ENCODE measurements at regions not wholly inside any gene's neighbourhood (a gene's known extent, or its start where the extent isn't known, plus 50 kb on each side); places are given as distances from the start of the nearest gene placed in this dataset.
"Not testable (repeated sequence)": the region's sequence is repeated elsewhere in the genome, so short reads cannot be mapped to it uniquely, and the experiment has no call there.

DNA sequence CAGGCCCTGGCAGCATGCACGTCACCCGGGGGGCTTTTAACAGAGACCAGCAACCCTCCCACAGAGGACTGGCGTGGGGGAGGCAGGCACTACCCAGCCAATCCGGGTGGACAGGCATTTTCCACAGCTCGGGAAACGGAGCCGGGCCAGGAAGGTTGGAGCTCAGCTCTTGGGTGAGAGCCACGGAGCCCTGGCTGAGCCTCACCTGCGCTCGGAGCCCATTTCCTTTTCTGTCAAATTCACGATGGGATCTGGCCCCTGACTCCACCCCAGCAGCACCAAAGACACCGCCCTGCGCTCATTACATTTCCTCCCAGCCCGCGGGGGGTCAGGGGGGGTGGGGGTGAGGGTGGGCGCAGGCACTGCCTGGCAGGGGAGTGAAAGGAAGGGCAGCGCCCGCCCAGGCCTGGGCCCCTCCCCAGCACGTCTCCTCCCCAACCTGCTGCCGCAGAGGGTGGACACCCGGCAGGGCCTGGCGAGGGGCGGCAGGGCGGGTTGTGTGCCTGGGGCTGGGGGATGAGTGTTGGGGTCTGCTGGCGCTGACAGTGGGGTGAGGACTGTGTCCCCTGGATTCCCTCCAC, 145.4 kb downstream of the LAT start:
- DNase-seq (ENCODE audit: low spot score) = not testable (repeated sequence)

DNA sequence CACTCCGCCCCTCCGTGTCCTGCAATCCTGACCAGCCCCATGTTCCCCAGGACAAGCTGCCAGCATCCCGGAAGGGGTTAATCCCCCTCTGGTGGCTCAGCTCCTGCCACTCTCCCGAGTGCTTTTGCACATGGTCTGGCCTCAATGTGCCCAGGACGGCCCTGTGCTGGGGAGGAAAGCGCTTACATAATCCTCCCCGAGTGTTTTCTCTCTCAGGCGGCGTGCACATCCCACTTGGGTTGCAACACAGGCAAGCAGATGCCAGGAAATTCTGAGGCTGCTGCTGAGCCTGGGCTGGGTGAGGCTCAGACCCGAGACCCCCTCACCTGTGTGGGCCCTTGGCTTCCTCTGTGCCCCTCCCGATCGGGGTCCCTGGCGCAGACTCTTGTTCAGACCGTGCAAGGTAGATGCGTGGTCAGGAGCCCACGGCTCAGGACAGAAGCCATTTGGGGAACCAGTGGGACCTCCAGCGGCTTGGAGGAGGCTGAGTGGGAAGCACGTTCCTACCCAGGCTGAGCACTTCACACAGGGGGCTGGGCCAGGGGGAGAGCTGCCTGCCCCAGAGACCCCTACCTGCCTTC, 144.7 kb downstream of the LAT start:
- DNase-seq (ENCODE audit: low spot score) = not testable (repeated sequence)

DNA sequence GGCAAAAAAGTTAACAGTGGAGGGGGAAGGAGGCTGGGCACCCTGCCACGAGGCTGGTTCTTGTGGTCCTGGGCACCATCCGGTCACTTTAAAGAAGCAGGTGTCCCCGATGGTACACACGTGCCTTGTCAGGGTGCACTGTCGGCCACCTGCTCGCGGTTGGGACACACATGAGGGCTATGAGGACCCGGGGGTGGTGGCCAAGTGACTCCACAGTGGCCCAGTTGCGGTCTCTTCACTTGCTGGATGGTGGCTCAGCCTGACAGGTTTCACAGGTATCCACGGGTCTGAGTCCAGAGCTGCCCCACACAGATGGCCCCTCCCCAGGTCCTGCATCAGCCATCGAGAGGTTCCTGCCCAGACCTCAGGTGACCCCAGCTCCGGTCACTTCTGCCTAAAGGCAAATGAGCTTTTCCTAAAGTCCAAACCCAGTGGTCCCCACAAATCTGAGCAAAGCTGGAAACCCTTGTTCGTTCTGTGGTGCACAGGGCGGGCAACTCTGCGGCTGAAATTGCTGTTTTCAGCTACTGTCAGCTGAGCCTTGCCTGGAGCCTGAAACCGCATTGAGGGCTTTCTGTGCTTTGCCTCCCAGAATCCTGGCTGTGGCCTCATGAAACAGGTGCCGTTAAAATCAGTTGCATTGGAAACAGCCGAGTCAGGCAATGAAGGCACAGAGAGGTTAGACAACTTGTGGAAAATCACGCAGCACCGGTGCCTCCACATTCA, 144.0 kb downstream of the LAT start:
- not testable (repeated sequence) for DNase-seq (ENCODE audit: low spot score)

DNA sequence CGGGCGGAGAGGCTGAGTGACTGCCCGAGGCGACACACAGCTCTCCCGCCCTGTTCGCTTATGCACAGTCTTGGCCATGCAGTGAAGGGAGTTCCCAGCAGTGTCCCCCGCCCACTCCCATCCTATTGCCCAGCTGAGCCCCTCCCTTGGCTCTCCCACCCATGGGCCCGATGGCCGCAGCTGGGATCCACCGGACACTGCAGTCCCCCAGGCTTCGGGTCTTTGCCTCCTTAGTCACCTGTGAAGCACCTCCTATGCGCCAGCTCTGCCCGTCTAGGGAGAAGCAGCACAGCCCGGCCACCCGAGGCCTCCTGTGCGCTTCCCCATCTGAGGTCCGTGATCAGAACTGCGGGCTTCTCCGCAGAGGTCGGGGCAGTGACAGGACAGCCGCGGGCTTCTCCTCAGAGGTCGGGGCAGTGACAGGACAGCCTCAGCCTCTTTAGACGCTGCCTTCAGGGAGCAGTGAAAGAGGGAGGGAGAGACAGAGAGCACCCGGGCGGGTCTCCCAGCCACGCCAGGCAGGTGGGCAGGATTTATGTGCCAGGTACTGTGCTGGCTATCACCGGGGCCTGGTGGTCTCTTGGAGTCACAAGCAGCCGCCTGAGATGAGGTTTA, 143.1 kb downstream of the LAT start:
- not testable (repeated sequence) for DNase-seq (ENCODE audit: low spot score)

DNA sequence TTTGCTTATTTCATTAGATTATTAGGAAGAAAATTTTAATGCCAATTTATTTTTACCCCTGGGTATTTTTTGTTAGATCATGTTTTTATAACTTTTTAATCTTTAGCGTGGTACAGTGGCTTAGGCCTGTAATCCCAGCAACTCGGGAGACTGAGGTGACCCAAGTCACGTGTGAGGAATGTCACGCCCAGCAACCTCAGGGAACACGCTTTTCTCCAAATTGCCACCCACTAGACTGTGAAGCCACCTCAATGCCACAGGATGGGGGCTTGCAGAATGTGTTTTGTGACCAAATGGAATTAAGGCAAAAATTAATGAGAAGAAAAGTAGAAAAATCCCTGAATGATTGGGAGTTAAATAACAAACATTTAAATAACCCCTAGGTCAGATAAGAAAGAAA, 141.8 kb downstream of the LAT start:
- no peak for DNase-seq (ENCODE audit: low spot score)

DNA sequence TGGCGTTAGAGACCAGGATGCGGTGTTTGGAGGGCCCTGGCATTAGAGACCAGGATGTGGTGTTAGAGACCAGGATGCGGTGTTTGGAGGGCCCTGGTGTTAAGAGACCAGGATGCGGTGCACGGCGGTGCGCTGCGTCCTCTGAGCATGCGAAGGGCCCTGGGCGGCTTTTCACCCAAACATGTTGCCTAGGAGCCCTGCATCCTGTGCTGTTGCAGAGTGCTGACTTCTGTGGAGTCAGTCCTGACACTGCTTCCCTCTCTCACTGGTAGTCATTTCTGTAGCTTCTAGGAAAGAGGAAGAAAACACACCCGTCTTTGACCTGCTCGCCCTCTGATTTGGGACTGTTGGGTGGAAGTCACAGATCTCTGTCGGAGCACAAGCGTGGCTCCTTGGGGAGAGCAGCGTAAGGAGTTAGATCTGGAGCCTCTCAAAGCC, 141.2 kb downstream of the LAT start:
- no peak for DNase-seq (ENCODE audit: low spot score)

DNA sequence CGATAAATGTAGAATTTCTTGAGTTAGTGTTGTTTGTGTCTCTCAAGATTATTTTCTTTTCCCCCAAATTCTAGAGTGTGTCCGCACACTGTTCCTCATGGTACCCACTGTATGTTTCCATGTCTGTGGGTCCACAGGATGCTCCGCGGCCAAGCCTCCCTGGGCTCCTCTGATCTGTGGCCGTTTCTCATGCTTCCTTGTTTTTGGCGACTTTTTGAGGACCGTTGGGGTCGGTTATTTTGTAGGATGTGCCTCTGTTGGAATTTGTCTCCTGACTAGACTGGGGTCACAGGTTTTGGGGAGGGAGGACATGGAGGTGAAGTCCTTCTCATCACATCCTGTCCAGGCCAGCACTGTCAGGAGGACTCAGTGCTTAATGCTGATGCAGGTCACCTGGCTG, 140.0 kb downstream of the LAT start:
- DNase-seq (ENCODE audit: low spot score) = no peak

DNA sequence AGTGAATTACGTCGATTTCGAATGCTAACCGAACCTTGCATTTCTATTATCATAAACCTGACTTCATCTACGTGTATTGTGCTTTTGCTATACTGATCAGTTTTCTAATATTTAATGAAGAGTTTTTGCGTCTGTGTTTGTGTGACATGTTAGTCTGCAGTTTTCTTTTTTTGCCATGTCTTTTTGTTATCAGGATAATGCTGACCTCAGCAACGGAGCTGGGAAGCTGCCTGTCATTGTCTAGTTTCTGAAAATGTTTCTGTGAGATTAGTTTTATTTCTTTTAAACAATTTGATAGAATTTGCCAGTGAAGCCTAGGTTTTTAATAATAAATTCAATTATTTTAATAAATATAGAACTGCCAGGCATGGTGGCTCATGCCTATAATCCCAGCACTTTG, 139.3 kb downstream of the LAT start:
- not testable (repeated sequence) for DNase-seq (ENCODE audit: low spot score)

DNA sequence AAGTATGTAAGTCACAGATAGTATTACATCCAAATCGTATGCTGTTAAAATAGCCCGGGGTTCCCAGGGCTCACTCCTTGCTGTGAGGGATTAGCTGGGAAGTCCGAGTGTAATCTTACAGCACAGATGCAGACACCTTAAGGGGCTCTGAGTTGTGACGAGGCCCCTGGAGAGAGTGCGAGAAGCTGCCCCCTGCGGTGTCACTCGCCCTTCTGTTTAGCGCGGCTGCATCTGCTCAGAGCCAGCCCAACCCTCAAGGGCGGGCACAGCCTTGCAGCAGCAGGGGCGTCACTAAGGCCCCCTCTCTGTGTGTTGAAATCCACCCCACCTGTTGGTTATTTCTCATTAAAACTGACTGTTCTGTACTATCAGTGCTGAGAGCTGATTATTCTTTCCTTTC, 135.8 kb downstream of the LAT start:
- DNase-seq (ENCODE audit: low spot score) = peak; percentile 42

DNA sequence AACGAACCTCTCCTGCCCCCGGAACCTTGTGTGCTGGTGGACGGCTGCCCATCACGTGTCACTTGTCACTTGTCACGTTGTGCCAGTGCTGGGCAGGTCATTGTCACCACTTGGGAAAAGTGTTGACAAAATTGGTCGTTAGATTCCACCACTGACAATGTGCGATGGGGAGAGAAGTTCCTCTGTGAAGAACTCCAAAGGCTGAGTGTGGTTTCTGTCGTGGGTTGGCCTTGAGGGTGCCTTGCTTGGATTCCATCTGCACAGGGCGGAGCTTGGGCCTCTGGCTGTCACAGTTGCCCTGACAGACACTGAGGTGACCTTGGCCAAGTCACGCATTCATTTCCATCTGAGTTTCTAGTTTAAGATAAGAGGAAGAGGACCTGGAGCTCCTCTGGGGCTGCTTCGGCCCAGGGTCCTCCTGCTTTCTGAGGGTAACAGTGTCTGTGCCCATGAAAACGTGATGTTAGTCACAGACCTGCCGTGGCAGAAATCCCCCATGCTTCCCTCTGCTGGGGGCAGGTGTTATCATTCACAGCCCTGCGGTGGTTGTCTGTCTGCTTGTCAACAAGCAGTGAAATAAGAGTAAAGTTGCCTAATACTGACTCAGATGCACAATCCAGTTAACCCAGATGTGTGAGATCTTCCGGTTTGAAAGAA, 133.6 kb downstream of the LAT start:
- DNase-seq (ENCODE audit: low spot score) = not testable (repeated sequence)

DNA sequence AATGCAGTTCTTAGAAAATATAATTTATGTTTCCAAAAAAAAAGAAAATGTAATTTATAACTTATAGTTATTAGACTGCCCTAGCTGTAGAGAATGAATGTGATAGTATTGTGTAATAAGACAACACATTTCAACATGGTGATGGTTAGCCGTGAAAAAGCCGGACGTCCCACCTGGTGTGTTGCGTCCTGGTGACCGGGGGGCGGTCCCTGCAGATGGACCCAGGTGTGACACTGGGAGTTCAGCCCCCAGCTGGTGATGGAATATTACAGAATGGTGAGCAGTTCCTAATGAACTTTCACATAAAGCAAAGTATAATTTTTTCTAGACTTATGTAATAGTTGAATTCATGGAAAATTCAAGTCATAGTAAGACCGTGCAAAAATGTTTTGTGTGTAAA, 132.8 kb downstream of the LAT start:
- DNase-seq (ENCODE audit: low spot score) = no peak

DNA sequence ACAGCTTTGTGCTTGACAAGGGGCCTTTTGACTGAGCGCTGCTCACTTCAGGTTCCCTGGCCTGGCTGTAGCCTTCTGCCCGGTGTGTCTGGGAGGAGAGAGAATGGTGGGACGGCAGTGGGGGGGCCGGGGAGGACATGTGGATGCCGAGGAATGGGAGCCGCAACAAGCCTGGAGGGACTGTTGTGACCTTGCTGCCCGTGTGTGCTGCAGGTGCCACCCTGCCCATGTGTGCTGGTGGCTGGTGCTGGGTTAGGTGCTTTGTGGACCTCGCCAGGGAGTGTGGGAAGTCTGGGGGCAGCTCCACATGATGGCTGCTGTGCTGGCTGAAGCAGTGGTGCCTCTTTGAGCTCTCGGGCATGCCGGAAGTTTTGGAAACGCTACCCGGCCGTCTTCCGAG, 132.1 kb downstream of the LAT start:
- no peak for DNase-seq (ENCODE audit: low spot score)

DNA sequence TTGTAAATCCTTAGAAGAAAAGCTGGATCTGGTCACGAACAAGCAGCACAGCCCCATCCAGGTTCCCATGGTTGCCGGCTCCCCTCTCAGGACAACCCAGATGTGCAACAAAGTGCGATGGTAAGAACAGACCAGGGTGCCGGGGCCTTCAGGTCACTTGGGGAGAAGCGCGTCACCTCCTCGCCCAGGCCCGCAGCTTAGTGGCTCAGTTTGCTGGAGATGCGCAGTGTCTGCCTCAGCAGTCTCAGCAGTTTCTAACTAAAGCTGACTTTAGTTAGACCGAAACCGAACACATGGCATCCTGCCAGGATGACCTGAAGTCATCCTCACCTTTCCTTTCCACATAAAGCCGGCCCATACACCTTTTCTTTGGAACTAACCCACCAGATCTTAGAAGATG, 131.4 kb downstream of the LAT start:
- DNase-seq (ENCODE audit: low spot score) = not testable (repeated sequence)

DNA sequence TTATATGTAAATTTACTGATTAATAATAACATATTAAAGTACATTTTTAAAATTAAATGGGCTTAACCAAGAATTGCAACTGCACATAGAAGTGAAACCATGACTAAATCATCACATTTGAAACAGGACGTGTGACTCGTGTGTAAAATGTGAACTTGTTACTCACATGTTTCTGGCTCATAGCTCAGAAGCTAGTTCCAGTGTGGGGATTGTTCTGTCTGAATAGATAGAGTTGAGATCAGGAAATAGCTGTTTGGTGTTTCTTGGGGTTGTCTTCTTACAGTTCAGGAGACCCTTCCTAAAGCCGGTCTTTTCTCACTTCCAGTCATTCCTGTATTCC, 130.9 kb downstream of the LAT start:
- not testable (repeated sequence) for DNase-seq (ENCODE audit: low spot score)

DNA sequence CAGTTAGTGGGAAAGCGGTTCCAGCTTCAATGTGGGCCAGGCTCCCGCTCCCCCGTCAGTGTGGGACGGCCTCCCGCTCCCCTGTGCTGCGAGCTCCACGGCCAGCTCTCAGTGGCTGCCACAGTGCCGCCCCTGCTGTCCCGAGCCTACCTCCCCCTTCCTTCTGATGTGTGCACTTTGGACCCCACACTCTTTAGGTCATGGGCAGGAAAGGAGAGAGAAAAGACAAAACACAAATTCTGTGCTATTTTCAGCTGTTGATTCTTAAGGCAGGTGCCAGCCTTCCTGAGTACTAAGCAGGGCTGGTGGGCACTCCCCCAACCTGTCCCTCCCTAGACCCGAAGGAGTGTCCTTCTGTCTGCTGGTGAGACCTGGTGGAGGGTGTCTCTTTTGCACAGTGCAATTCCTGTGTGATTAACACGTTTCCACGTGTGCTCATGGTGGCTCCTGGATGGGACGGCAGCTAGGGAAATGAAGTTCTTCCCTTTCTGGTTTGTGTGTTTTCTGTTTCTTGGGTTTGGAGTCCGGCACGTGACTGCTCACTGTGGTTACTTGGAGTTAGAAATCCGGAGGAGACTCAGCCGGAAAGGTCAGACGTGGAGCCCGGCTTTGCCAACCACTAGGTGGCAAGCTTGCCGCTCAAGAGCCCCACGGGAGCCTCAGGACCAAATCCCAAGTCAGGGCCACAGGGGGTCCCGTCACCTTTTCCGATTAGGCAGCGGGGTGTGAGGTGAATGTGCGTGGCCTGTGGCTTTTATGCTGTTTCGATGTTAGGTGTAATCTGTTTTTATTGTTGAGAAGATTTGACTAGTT, 130.3 kb downstream of the LAT start:
- DNase-seq (ENCODE audit: low spot score) = peak; percentile 18

DNA sequence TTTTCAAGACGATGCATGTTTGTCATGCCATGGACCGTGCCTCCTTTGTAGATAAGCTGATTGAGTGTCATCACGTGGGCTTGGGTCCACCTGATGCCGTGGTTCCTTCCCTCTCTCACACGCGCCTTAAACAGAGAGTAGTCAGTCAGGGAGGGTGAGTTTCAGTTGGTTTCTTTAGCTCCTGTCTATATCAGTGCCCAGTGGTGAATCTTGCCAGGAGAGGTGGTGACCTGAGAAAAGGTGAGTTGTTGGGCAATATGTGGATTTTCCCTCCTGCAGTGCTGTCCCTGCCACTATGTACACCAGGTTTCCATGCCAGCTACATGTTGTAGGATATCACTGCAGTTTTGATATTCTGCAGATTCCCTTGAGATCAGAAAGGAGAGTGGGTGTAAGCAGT, 129.7 kb downstream of the LAT start:
- peak; percentile 2 for DNase-seq (ENCODE audit: low spot score)

DNA sequence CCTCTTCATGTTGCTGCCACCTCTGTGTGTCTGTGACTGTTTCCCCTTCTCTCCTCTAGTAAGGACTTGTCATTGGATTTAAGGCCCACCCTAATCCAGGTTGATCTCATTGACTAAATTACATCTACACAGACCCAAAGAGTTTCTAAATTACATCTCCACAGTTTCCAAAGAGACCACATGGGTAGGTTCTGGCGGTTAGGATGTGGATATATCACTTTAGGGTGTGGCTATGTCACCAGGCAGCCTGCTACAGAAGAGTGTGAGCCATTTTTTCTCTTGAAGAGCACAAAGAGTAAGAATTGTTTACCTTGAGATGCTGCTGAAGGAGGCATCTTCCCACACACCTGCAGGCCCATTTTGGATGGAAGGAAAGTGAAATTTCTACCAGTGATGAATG, 128.6 kb downstream of the LAT start:
- DNase-seq (ENCODE audit: low spot score) = not testable (repeated sequence)

DNA sequence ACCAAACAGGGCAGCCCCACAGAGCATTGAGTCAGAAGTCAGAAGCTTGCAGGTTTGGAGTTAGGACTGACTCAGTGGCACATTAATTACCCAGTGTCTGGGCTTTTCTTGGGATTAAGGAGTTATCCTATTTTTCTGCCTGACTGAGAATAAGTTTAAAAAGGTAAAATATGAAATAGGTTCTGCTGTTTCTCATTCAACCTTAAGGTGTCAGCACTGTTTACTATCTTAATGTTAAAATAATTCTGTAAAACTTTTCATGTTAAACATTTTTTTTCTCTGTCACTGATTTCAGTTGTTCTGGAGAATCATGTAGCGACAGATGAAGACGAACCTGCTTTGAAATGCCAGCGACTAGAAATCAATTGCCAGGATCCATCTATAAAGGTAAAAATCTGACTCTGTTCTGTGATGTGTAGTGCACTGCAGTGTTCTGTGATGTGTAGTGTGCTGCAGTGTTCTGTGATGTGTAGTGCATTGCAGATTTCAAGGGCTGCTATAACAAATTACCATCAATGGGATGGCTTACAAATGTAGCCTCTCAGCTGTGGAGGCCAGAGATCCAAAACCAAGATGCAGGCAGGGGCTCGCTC, 128.0 kb downstream of the LAT start:
- DNase-seq (ENCODE audit: low spot score) = no peak

DNA sequence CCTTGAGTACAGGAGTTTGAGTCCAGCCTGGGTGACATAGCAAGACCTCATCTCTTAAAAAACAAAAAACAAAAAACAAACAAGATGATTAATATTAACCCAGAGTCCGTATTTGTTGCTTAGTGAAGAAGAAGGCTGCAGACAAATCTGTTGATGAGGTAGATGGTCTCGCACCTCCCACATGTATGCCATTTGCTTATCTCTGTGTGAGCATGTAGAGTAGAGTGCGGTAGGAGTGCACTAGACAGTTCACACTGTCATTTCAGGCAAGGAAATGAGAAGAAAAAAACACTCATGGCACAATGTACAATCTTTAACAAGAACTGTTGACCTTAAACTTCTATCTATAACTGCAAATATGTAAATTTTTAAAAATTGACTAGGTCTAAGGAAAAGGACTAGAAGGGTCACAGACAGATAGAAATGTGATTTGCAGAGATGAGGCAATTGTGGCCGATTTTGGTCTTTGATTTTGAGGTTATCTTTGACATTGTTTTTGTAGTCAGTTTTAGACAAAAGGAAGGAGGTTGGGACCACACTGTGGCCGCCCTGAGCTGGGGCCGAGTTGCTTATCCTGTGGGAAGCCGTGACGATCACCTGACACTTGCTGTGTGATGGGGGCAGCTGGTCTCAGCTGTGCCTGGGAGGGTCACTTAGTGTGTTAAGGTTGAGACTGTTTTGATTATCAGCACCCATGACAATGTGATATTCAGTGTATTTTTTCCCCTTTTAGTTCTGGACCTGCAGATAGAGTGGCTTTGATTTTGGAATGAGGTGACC, 127.2 kb downstream of the LAT start:
- DNase-seq (ENCODE audit: low spot score) = not testable (repeated sequence)

DNA sequence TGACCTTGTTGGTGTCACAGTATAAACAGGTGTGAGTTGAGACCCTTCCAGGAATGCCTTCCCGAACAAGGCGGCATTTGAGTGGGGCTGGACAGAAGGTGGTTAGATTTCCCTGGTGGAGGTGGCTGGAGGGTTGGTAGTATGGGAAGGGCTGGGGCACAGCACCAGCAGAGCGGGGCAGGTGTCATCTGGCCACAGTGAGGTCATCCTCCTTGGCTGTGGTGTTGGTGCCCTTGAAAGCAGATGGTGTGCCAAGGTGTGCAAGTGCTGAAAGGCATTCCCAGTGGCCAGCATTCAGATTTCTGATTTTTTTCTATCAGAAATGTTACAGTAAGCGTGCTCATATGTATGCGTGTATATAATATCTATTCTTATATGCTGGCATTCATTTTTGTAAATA, 126.6 kb downstream of the LAT start:
- DNase-seq (ENCODE audit: low spot score) = peak; percentile 1

Measured in D341Med (cell line).